ENCODE measurements at regions not wholly inside any gene's neighbourhood (a gene's known extent, or its start where the extent isn't known, plus 50 kb on each side); places are given as distances from the start of the nearest gene placed in this dataset.

- Histone ChIP-seq H3K27me3 (ENCODE audit: insufficient read depth, poor library complexity, severe bottlenecking) (no peaks in the 10 kb centered on the region), H3K27ac (ENCODE audit: poor library complexity, severe bottlenecking) (no peak overlapping the region), H3K4me1 (ENCODE audit: insufficient read depth, poor library complexity, severe bottlenecking) (no peaks in the 10 kb centered on the region), H3K4me3 (ENCODE audit: severe bottlenecking) (no peak overlapping the region), H3K36me3 (ENCODE audit: low read depth) (no peaks in the 10 kb centered on the region), H3K9me3 (ENCODE audit: severe bottlenecking) (no peaks in the 10 kb centered on the region)
- ATAC-seq (ENCODE audit: low read depth) (no peak), DNase-seq (ENCODE audit: low spot score) (no peak)
- TF ChIP-seq CTCF (IDR thresholded peaks at IDR 0.05; ENCODE audit: poor library complexity, severe bottlenecking) = no peak
These were observed 62.3 kb upstream of the CALM2 start for GRCh38 chr2:47238638-47239037.

- no peak overlapping the region for H3K4me3 ChIP-seq (ENCODE audit: severe bottlenecking)
- H3K27me3 ChIP-seq (ENCODE audit: insufficient read depth, poor library complexity, severe bottlenecking) = no peaks in the 10 kb centered on the region
- ATAC-seq (ENCODE audit: low read depth) (no peak), DNase-seq (ENCODE audit: low spot score) (no peak)
- no peak for TF ChIP-seq CTCF (IDR thresholded peaks at IDR 0.05; ENCODE audit: poor library complexity, severe bottlenecking)
- no peaks in the 10 kb centered on the region for H3K36me3 ChIP-seq (ENCODE audit: low read depth)
- H3K27ac ChIP-seq (ENCODE audit: poor library complexity, severe bottlenecking) = no peak overlapping the region
- H3K9me3 ChIP-seq (ENCODE audit: severe bottlenecking) = no peaks in the 10 kb centered on the region
- peaks cover 4% of the 10 kb centered on the region for H3K4me1 ChIP-seq (ENCODE audit: insufficient read depth, poor library complexity, severe bottlenecking)
These were observed 61.3 kb upstream of the CALM2 start for GRCh38 chr2:47237375-47238334.

- no peak for TF ChIP-seq CTCF (IDR thresholded peaks at IDR 0.05; ENCODE audit: poor library complexity, severe bottlenecking)
- Histone ChIP-seq H3K36me3 (ENCODE audit: low read depth) (no peaks in the 10 kb centered on the region), H3K27ac (ENCODE audit: poor library complexity, severe bottlenecking) (no peak overlapping the region), H3K4me3 (ENCODE audit: severe bottlenecking) (no peak overlapping the region), H3K27me3 (ENCODE audit: insufficient read depth, poor library complexity, severe bottlenecking) (no peaks in the 10 kb centered on the region), H3K9me3 (ENCODE audit: severe bottlenecking) (no peaks in the 10 kb centered on the region), H3K4me1 (ENCODE audit: insufficient read depth, poor library complexity, severe bottlenecking) (peaks cover 8% of the 10 kb centered on the region)
- no peak for DNase-seq (ENCODE audit: low spot score)
- ATAC-seq (ENCODE audit: low read depth) = no peak
These were observed 60.3 kb upstream of the CALM2 start for GRCh38 chr2:47236503-47237215.

GRCh38 chr2:47235132-47235531 is 58.8 kb upstream of the CALM2 start:
- TF ChIP-seq CTCF (IDR thresholded peaks at IDR 0.05; ENCODE audit: poor library complexity, severe bottlenecking) = no peak
- Histone ChIP-seq H3K27ac (ENCODE audit: poor library complexity, severe bottlenecking) (no peak overlapping the region), H3K4me1 (ENCODE audit: insufficient read depth, poor library complexity, severe bottlenecking) (peaks cover 8% of the 10 kb centered on the region), H3K36me3 (ENCODE audit: low read depth) (no peaks in the 10 kb centered on the region), H3K4me3 (ENCODE audit: severe bottlenecking) (no peak overlapping the region), H3K9me3 (ENCODE audit: severe bottlenecking) (no peaks in the 10 kb centered on the region), H3K27me3 (ENCODE audit: insufficient read depth, poor library complexity, severe bottlenecking) (no peaks in the 10 kb centered on the region)
- ATAC-seq (ENCODE audit: low read depth) = no peak
- no peak for DNase-seq (ENCODE audit: low spot score)
